MV-4-11 (cell line): ENCODE measurements at regions not wholly inside any gene's neighbourhood (a gene's known extent, or its start where the extent isn't known, plus 50 kb on each side); places are given as distances from the start of the nearest gene placed in this dataset.
A peak's percentile ranks its signal among the peaks of the same experiment; 100 is the strongest.

ENCODE experiments used
- DNase-seq: peaks from one replicate; lab custom pipeline; 2025; lab: John Stamatoyannopoulos, UW

GRCh38 chr21:23780326-23780725, 1827.0 kb downstream of the MRPL39 start:
- no peak for DNase-seq

- DNase-seq = peak; percentile 29
Observed at GRCh38 chr21:23743821-23744220, 1863.5 kb downstream of the MRPL39 start.

DNA sequence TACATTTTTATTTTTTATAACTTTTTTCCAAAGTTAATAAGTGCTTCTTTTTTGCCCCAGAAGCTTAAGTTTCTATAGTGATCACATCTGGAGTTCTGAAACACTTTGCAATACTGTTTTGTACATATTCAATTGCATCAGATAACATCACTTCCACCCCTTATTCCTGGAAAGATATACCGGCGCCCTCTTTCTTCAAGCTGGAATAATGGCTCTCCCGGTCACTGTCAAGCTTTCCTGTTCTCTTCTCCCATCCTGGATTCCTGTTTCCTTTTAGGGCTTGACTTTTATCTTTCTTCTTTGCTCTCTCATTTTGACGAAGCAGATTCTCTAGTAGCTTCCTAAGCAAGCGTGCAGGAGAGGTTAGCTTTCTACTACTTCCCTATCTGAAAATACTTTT, 1866.8 kb downstream of the MRPL39 start:
- DNase-seq = no peak

- no peak for DNase-seq
Observed at GRCh38 chr21:23732776-23733175, 1874.5 kb downstream of the MRPL39 start.

- DNase-seq = no peak
Observed at GRCh38 chr21:23729331-23729730, 1878.0 kb downstream of the MRPL39 start.

- peak; percentile 15 for DNase-seq
Observed at GRCh38 chr21:23725576-23725975, 1881.7 kb downstream of the MRPL39 start.

DNA sequence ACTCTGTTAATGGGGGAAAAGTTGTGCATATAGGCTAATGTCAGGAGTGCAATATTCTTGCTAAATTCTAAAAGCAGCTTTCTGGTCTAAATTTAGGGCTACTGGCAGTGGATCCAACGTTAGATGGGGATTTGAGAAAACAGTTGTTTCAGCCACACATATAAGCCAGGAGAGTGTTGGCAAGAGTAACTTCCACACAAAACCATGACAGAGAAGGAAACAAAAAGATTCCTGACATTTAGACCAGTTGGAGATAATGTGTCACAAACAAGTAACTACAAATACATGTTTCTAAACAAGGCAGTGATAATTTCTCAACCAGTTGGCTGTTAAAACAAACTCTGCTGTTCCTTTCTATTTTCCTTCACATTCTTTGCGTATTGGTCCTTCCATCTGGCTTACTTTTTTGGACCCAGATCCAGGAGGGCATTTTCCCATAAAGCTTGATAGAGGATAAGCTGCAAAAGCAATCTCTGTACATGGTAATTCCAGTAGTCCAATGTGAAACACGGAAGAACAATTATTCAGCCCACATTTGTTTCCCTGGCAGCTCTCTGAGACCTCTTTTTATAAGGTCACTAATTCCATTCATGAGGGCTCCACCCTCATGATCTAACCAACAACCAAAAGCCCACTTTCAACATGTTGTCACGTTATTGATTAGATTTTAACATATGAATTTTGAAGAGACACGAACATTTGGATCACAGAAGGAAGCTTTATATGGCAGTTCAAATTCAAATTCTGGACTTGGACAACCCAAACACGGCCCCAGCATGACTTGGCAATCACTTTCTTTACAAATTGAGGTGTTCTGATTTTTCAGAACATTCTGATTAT, 1888.6 kb downstream of the MRPL39 start:
- DNase-seq = no peak

- no peak for DNase-seq
Observed at GRCh38 chr21:23712166-23712565, 1895.1 kb downstream of the MRPL39 start.

- DNase-seq = no peak
Observed at GRCh38 chr21:23706431-23706830, 1900.8 kb downstream of the MRPL39 start.

DNA sequence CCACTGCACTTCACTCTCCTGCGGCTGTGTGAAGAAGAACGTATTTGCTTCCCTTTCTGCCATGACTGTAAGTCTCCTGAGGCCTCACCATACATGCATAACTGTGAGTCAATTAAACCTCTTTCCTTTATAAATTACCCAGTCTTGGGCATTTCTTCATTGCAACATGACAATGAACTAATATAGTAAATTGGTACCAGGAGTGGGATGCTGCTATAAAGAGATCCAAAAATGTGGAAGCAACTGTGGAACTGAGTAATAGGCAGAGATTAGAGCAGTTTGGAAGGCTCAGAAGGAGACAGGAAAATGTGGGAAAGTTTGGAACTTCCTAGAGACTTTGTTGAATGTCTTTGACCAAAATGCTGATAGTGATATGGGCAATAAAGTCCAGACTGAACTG, 1907.9 kb downstream of the MRPL39 start:
- no peak for DNase-seq

GRCh38 chr21:23698619-23699018, 1908.7 kb downstream of the MRPL39 start:
- no peak for DNase-seq

DNA sequence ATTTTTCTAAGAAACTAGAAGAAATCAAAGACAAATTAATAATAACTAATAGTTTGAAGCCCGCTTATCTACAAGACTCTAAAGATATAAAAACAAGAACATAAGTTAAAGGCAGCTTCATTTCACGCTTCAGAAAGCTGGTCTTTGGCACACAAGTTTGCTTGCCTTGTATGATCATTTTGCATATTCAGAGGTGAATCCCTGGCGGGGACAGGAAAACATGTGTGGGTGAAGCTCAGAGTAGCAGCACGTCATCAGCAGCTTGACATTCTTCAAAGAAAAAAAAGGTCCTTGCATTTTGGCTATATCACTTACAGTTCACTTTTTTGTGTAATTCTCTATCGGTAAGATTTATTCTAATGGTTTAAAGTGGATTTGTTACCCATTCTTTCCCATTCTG, 1911.8 kb downstream of the MRPL39 start:
- DNase-seq = no peak

DNA sequence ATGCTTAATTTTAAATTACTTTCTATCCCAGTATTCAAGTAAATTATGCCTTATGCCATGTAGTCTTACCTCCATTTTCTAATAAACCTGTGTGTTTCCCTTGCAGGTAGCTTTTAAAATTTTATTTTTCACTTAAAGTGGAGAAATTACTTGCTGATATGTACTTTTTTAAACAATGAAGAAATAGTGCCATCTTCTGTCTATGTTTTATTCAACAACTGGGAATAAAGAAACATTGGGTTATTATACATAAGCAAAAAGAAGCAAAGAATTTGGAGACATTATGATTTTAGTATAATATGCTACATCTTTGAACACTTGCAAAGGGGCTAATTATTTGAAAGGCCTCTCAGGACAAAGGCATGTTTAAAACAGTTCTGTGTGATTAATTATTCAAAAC, 1912.9 kb downstream of the MRPL39 start:
- no peak for DNase-seq

DNA sequence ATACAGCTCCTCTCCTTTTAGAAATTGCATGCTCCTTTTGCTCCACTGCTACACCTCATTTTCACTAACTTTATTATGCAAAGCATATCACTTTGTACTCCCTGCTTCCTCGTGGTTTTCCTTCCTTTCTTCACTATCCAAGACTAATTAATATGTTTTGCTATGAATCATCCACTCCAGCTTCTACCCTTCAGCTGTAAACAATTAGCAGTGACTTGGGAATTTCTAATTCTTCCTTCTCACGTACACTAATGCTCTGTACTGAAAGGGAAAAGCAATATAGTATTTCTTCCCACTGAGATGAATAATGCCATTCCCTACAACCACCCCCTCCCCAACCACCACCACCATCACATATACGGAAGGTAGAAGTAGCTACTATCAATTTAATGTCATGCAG, 1917.0 kb downstream of the MRPL39 start:
- DNase-seq = no peak

DNA sequence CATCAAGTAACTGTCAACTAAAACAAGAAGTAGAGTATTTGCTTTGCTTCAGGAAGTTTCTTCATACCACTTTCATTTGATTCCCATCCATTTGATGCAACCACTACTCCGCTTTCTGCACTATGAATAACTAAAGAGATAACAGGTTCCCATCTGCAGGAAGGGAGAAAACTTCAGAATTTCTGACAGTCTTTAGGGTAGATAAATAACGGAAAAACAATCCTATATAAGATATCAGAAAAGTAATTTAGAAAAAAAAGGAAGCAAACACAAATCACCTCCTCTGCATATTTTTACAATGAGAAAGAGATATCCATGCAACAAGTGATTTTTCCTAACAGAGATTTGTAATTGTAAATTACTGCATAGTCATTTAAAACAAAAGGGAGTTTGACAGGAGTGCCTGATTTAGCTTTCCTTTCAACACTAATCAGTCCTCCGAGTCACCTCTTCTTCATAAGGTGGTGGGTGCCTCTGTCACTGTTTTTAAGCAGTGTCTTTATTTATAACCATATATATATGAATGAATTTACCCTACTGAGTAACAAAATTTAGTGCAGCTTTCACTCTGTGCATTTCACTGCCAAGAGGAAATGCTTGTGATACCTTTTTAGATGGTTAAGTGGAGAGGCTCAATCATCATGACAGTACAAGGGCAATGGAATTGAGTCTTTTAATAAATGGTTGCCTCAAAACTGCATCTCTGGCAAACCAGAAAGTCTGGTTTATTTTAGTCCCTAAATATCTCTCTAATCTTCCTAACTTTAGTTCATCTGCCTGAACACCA, 1920.4 kb downstream of the MRPL39 start:
- DNase-seq = no peak

DNA sequence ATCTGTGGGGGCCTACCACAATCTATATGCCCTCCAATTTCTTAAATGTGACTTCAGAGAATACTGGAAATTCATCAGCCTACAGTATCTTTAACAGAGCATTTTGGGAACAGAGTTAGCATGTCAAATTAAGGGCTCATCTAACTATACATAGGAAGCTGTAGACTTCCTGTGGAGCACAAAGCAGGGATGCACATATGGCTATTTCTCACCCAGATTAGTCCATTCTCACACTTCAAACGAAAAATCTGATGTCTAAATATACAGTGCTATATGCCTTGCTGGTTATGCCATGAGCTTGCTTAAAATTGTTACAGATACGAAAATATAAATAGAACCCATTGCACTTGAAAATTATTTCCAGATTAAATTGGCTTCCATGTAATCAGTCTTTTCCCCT, 1922.8 kb downstream of the MRPL39 start:
- DNase-seq = no peak

- peak; percentile 72 for DNase-seq
Observed at GRCh38 chr21:23664193-23664694, 1943.0 kb downstream of the MRPL39 start.

DNA sequence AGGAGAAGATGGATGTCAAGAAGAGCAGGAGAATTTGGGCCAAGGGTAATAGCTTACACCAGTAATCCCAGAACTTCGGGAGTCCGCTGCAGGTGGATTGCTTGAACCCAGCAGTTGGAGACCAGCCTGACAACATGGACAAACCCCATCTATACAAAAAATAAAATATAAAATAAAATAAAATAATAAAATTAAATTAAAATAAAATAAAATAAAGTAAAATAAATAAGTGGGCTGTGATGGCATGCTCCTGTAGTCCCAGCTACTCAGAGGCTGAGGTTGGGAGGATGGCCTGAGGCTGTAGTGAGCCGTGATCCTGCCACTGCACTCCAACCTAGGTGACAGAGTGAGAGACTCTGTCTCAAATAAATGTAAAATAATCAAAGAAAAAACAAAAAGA, 1946.7 kb downstream of the MRPL39 start:
- no peak for DNase-seq

- no peak for DNase-seq
Observed at GRCh38 chr21:23644768-23645167, 1962.5 kb downstream of the MRPL39 start.

DNA sequence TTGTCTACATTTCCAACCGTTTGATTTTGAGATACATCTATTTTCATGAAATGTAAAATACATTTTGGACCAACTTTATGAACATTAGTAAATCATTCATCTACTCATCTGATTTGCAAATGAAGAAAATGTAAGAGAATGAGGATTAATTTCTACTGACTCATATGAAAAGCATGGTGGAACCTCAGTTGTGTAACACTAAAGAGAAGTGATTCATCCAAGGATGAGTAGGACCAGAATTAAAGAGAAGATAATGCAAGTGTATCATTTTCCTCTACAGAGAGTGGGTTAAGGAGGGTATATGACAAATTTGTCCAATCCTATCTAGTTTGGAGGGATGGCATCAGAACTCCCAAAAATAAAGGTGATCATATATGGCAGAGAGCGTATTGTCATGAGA, 1967.6 kb downstream of the MRPL39 start:
- no peak for DNase-seq

DNA sequence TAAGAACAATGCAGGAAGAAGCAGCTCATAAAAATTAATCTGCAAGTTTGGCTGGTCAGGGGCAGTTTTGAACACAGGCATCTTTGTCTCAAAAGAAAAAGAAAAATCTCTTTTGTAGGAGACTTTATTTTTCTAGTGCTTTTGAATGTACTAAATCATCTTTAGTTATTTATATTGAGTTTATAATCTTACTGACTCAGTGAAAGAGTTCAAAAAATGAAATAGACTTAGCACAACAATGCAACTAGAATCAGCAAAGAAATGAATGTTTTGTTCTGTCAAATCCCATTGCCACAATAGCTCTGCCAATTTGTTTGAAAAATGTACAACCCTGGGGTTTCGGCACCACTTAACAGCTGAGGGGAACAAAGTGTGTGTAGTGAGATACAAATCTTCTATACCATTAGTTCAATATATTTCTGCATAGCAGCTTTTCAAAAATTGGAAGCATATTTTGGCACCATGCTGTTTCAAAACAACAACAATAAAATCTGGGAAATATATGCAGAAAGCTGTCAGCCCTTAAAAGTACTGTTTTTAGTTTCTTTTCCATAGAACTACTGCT, 1969.1 kb downstream of the MRPL39 start:
- DNase-seq = no peak

DNA sequence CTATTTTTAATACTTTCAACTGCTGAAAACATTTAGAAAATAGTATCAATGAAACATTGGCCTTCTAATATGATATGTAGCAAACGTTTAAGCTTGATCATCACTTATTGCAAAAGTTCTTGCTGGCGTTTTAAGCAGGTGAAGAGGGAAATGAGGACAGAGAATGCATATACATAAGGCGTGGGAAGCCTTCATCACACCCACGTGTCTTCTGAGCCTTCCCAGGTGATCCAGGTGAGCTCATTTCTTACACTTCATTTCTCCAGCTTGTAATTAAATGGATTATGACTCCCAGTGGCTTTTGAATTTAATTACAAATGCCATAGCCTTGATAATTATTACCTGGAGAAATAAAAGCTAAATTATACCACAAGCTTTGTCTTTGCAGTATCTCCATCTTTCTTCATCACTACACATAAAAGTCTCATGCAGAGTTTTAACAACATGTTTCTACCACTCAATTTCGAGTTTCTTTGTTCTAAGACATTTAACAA, 1973.8 kb downstream of the MRPL39 start:
- DNase-seq = no peak

GRCh38 chr21:23624281-23624680, 1983.0 kb downstream of the MRPL39 start:
- no peak for DNase-seq
